Lung (tissue), 11 donors: ENCODE measurements at regions not wholly inside any gene's neighbourhood (a gene's known extent, or its start where the extent isn't known, plus 50 kb on each side); places are given as distances from the start of the nearest gene placed in this dataset.

ENCODE experiments used
- ATAC-seq: fragments of 200-7000 bp; cut with Tn5 transposase; one replicate; pipeline ENCODE4 v1.9.1; 2020; ENCODE audit warnings: moderate number of reproducible peaks; ENCODE audit not compliant: insufficient read depth, low FRiP score
- DNase-seq, 3 donors: peaks; one replicate each; pipeline ENCODE4 v3.0.0-alpha.2; 2013 to 2017
- H3K27ac ChIP-seq, 2 donors: one replicate each; pipeline ENCODE4 v1.5.1; 2013; ENCODE audit warnings: mild to moderate bottlenecking in 2 of 2, moderate library complexity in 2 of 2, control low read depth in 1 of 2, inconsistent platforms in 1 of 2, low read depth in 1 of 2, low read length in 1 of 2
- H3K27me3 ChIP-seq, 3 donors: one replicate each; pipeline ENCODE4 v1.5.1; 2013; ENCODE audit warnings: low read length in 2 of 3; ENCODE audit not compliant: control insufficient read depth in 3 of 3, insufficient read depth in 3 of 3
- H3K36me3 ChIP-seq, 4 donors: one replicate each; pipeline ENCODE4 v1.5.1; 2013; ENCODE audit warnings: low read length in 4 of 4, mild to moderate bottlenecking in 1 of 4, moderate library complexity in 1 of 4; ENCODE audit not compliant: control insufficient read depth in 4 of 4, insufficient read depth in 4 of 4
- H3K4me1 ChIP-seq, 5 donors: one replicate each; pipeline ENCODE4 v1.5.1; 2013; ENCODE audit warnings: low read length in 5 of 5, mild to moderate bottlenecking in 2 of 5, moderate library complexity in 1 of 5; ENCODE audit not compliant: control insufficient read depth in 5 of 5, insufficient read depth in 5 of 5
- H3K4me3 ChIP-seq: one replicate; pipeline ENCODE4 v1.5.1; 2013; ENCODE audit warnings: mild to moderate bottlenecking, control low read depth, moderate library complexity
- H3K9ac ChIP-seq, 2 donors: one replicate each; pipeline ENCODE4 v1.5.1; 2013; ENCODE audit warnings: low read length in 2 of 2, control low read depth in 1 of 2; ENCODE audit not compliant: insufficient read depth in 1 of 2
- H3K9me3 ChIP-seq, 4 donors: one replicate each; pipeline ENCODE4 v1.5.1; 2013; ENCODE audit warnings: low read length in 3 of 4, mild to moderate bottlenecking in 1 of 4, moderate library complexity in 1 of 4; ENCODE audit not compliant: control insufficient read depth in 4 of 4, insufficient read depth in 3 of 4
- CTCF ChIP-seq: IDR thresholded peaks from 2 replicates; pipeline ENCODE4 v1.5.1; 2012; ENCODE audit warnings: mild to moderate bottlenecking; ENCODE audit errors: control extremely low read depth, extremely low read depth
- WGBS, 2 donors: extraction: QIAGEN DNeasy Blood & Tissue Kit; methylation state at CpG; one replicate each; pipeline ENCODE4 v1.1.7; 2013; 5-methylcytosine and 5-hydroxymethylcytosine counted together
- donor health status: control.
- donor health status: control.
- donor health status: Bipolar disorder and iron deficiency.
- donor health status: healthy.
- donor health status: DM: yes; HTN: yes; CAD: no.

- no peak for TF ChIP-seq CTCF
- no peak overlapping the region for H3K27ac ChIP-seq
- DNase-seq (no peak), ATAC-seq (no peak)
- H3K36me3 ChIP-seq = no peaks in the 10 kb centered on the region
- H3K27me3 ChIP-seq = peaks cover 0 to 11% (median 0%) of the 10 kb centered on the region in 3 donors
- WGBS, 2 donors = 35 to 58% methylated on average over 3 of the region's 3 CpGs
- H3K9ac ChIP-seq = no peak overlapping the region
- no peak overlapping the region for H3K4me3 ChIP-seq
- H3K9me3 ChIP-seq = peaks cover 0 to 3% (median 1%) of the 10 kb centered on the region in 4 donors
- H3K4me1 ChIP-seq = no peaks in the 10 kb centered on the region
Observed at GRCh38 chrX:45716750-45717149, 516.1 kb upstream of the DIPK2B start.

GRCh38 chrX:45715748-45716147 lies 515.1 kb upstream of the DIPK2B start:
- Histone ChIP-seq H3K9me3 (peaks cover 0 to 3% (median 1%) of the 10 kb centered on the region in 4 donors), H3K4me3 (no peak overlapping the region), H3K9ac (no peak overlapping the region), H3K27me3 (peaks cover 0 to 11% (median 0%) of the 10 kb centered on the region in 3 donors), H3K36me3 (no peaks in the 10 kb centered on the region), H3K4me1 (no peaks in the 10 kb centered on the region), H3K27ac (no peak overlapping the region)
- no peak for TF ChIP-seq CTCF
- 72 to 100% methylated on average over 1 of the region's 1 CpG for WGBS, 2 donors
- DNase-seq = no peak
- no peak for ATAC-seq

- no peak for TF ChIP-seq CTCF
- H3K27me3 ChIP-seq = peaks cover 0 to 11% (median 0%) of the 10 kb centered on the region in 3 donors
- 12 to 47% methylated on average over 3 of the region's 3 CpGs for WGBS, 2 donors
- ATAC-seq = no peak
- H3K27ac ChIP-seq = no peak overlapping the region
- DNase-seq = no peak
- H3K36me3 ChIP-seq = no peaks in the 10 kb centered on the region
- H3K4me1 ChIP-seq = no peaks in the 10 kb centered on the region
- H3K9ac ChIP-seq = no peak overlapping the region
- H3K4me3 ChIP-seq = no peak overlapping the region
- peaks cover 0 to 3% (median 0%) of the 10 kb centered on the region in 4 donors for H3K9me3 ChIP-seq
Observed at GRCh38 chrX:45714866-45715265, 514.2 kb upstream of the DIPK2B start.

GRCh38 chrX:45712067-45712466 lies 511.4 kb upstream of the DIPK2B start:
- Histone ChIP-seq H3K36me3 (no peaks in the 10 kb centered on the region), H3K4me1 (no peaks in the 10 kb centered on the region), H3K9me3 (peaks cover 0 to 2% (median 0%) of the 10 kb centered on the region in 4 donors), H3K9ac (no peak overlapping the region), H3K27me3 (peaks cover 0 to 9% (median 0%) of the 10 kb centered on the region in 3 donors), H3K27ac (no peak overlapping the region), H3K4me3 (no peak overlapping the region)
- TF ChIP-seq CTCF = no peak
- DNase-seq = no peak
- no peak for ATAC-seq
- 71 to 86% methylated on average over 1 of the region's 1 CpG for WGBS, 2 donors
